BLaER1 treated with 17β-estradiol and CSF1 and Interleukin-3, amounts not matched to agents 10 nM and 100 nM (cell line): ENCODE measurements at regions not wholly inside any gene's neighbourhood (a gene's known extent, or its start where the extent isn't known, plus 50 kb on each side); places are given as distances from the start of the nearest gene placed in this dataset.

Source experiments
- H3K27ac ChIP-seq, 11 experiments: shearing (Covaris generic); formaldehyde crosslinking; 2 replicates each; pipeline ENCODE4 v1.8.1; 2022
- H3K27me3 ChIP-seq, 11 experiments: shearing (Covaris generic); formaldehyde crosslinking; 2 replicates each; pipeline ENCODE4 v1.8.1; 2022
- H3K36me3 ChIP-seq, 11 experiments: shearing (Covaris generic); formaldehyde crosslinking; 2 replicates each; pipeline ENCODE4 v1.8.1; 2022
- H3K4me1 ChIP-seq, 10 experiments: shearing (Covaris generic); formaldehyde crosslinking; 2 replicates each; pipeline ENCODE4 v1.8.1; 2022
- H3K4me2 ChIP-seq, 11 experiments: shearing (Covaris generic); formaldehyde crosslinking; 2 replicates each; pipeline ENCODE4 v1.8.1; 2022
- H3K4me3 ChIP-seq, 10 experiments: shearing (Covaris generic); formaldehyde crosslinking; 2 replicates each; pipeline ENCODE4 v1.8.1; 2022
- H3K9ac ChIP-seq, 11 experiments: shearing (Covaris generic); formaldehyde crosslinking; 2 replicates each; pipeline ENCODE4 v1.8.1; 2022
- H3K9me3 ChIP-seq, 11 experiments: shearing (Covaris generic); formaldehyde crosslinking; replicated peaks in 1 of 11; 2 replicates each; pipeline ENCODE4 v1.8.1; 2022
- H4K20me1 ChIP-seq, 11 experiments: shearing (Covaris generic); formaldehyde crosslinking; 2 replicates each; pipeline ENCODE4 v1.8.1; 2022
- Cebpa-rat ChIP-seq, 11 experiments: shearing (Covaris generic); IDR thresholded peaks; 2 replicates each; pipeline ENCODE4 v1.8.1; 2022

- peaks cover 0 to 31% (median 7%) of the 10 kb centered on the region in 10 experiments; a peak in 10 of 20 replicates for H3K4me1 ChIP-seq
- no peak for TF ChIP-seq Cebpa-rat (IDR thresholded peaks at IDR 0.05)
- peaks cover 0 to 3% (median 0%) of the 10 kb centered on the region in 11 experiments; a peak in 2 of 22 replicates for H3K9me3 ChIP-seq
- H3K27ac ChIP-seq = no peak overlapping the region; a peak in 1 of 22 replicates
- no peak overlapping the region for H3K9ac ChIP-seq
- no peaks in the 10 kb centered on the region for H3K36me3 ChIP-seq
- H3K4me3 ChIP-seq = no peak overlapping the region
- no peak overlapping the region for H3K4me2 ChIP-seq
- H4K20me1 ChIP-seq = no peaks in the 10 kb centered on the region
- no peaks in the 10 kb centered on the region for H3K27me3 ChIP-seq
Measured at GRCh38 chr3:171548917-171549316, 88.7 kb upstream of the TNIK start.

DNA sequence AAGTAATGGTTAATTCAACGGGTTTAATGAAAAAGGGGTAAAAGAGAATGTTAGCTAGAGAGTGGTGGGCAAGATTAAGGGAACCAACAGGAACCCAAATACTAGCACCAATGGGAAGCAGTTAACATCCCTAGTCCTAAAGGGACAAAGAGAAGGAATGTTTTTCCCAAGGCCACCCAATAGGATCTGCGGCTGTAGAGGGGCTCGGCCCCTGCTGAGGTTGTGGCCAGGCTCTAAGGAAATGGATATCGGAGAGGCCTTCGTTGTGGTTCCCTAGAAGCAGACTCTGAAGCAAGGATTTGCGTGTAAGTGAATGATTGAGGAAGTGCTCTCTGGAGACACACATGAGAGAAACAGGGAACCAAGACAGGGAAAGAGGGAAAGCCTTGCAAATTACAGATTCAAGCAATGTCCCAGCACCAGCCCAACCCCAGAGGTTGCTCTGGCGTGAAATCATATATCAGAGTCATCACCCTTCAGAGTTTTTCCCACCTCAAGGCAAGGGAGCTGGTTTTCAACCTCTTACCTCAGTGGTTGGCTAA, 83.6 kb upstream of the TNIK start:
- Histone ChIP-seq H3K27me3 (no peaks in the 10 kb centered on the region), H3K36me3 (no peaks in the 10 kb centered on the region), H3K4me3 (no peak overlapping the region), H3K27ac (no peak overlapping the region), H4K20me1 (no peaks in the 10 kb centered on the region), H3K9me3 (no peaks in the 10 kb centered on the region), H3K9ac (no peak overlapping the region), H3K4me2 (peak overlapping the region in 2 of 11 experiments; percentile 34 to 66; a peak in 4 of 22 replicates), H3K4me1 (peaks cover 0 to 11% (median 0%) of the 10 kb centered on the region in 10 experiments; a peak in 4 of 20 replicates)
- TF ChIP-seq Cebpa-rat (IDR thresholded peaks at IDR 0.05) = no peak

- peaks cover 0 to 11% (median 0%) of the 10 kb centered on the region in 10 experiments; a peak in 4 of 20 replicates for H3K4me1 ChIP-seq
- H3K27me3 ChIP-seq = no peaks in the 10 kb centered on the region
- no peak overlapping the region for H3K27ac ChIP-seq
- no peak overlapping the region for H3K4me2 ChIP-seq
- no peak for TF ChIP-seq Cebpa-rat (IDR thresholded peaks at IDR 0.05)
- H3K9me3 ChIP-seq = no peaks in the 10 kb centered on the region
- H3K36me3 ChIP-seq = no peaks in the 10 kb centered on the region
- H3K4me3 ChIP-seq = no peak overlapping the region
- no peak overlapping the region for H3K9ac ChIP-seq
- no peaks in the 10 kb centered on the region for H4K20me1 ChIP-seq
Measured at GRCh38 chr3:171542976-171543375, 82.8 kb upstream of the TNIK start.

DNA sequence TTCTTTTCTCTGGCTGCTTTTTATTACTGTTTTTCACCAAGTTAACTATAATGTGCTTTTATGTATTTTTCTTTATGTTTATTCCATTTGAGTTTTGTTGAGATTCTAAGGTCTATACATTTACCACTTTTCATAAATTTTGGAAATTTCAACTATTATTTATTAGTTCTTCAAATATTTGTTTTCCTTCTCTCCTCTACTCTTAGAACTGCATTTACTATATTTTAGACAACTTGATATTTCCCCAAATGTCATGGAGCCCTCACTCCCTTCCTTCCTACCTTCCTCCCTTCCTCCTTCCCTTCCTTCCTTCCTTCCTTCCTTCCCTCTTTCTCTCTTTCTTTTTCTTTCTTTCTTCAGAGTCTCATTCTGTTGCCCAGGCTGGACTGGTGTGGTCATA, 81.4 kb upstream of the TNIK start:
- H4K20me1 ChIP-seq = no peaks in the 10 kb centered on the region
- no peak for TF ChIP-seq Cebpa-rat (IDR thresholded peaks at IDR 0.05)
- H3K9me3 ChIP-seq = no peaks in the 10 kb centered on the region
- H3K27me3 ChIP-seq = no peaks in the 10 kb centered on the region
- H3K4me2 ChIP-seq = no peak overlapping the region
- peaks cover 0 to 11% (median 0%) of the 10 kb centered on the region in 10 experiments; a peak in 4 of 20 replicates for H3K4me1 ChIP-seq
- H3K4me3 ChIP-seq = no peak overlapping the region
- no peak overlapping the region for H3K9ac ChIP-seq
- no peak overlapping the region for H3K27ac ChIP-seq
- H3K36me3 ChIP-seq = no peaks in the 10 kb centered on the region

GRCh38 chr3:171541181-171541580, 81.0 kb upstream of the TNIK start:
- Histone ChIP-seq H3K9me3 (no peaks in the 10 kb centered on the region), H3K27ac (no peak overlapping the region), H3K4me2 (no peak overlapping the region), H3K36me3 (no peaks in the 10 kb centered on the region), H4K20me1 (no peaks in the 10 kb centered on the region), H3K9ac (no peak overlapping the region), H3K4me3 (no peak overlapping the region), H3K27me3 (no peaks in the 10 kb centered on the region), H3K4me1 (peaks cover 0 to 11% (median 0%) of the 10 kb centered on the region in 10 experiments; a peak in 4 of 20 replicates)
- no peak for TF ChIP-seq Cebpa-rat (IDR thresholded peaks at IDR 0.05)

- Histone ChIP-seq H4K20me1 (no peaks in the 10 kb centered on the region), H3K27ac (no peak overlapping the region), H3K27me3 (no peaks in the 10 kb centered on the region), H3K36me3 (no peaks in the 10 kb centered on the region), H3K9me3 (no peaks in the 10 kb centered on the region), H3K4me1 (no peaks in the 10 kb centered on the region), H3K4me3 (no peak overlapping the region), H3K9ac (no peak overlapping the region), H3K4me2 (no peak overlapping the region)
- no peak for TF ChIP-seq Cebpa-rat (IDR thresholded peaks at IDR 0.05)
Measured at GRCh38 chr3:171535799-171536198, 75.6 kb upstream of the TNIK start.

- Histone ChIP-seq H3K9ac (no peak overlapping the region), H4K20me1 (no peaks in the 10 kb centered on the region), H3K4me1 (no peaks in the 10 kb centered on the region), H3K27ac (no peak overlapping the region), H3K4me2 (no peak overlapping the region), H3K9me3 (no peaks in the 10 kb centered on the region), H3K4me3 (no peak overlapping the region), H3K36me3 (no peaks in the 10 kb centered on the region), H3K27me3 (no peaks in the 10 kb centered on the region)
- TF ChIP-seq Cebpa-rat (IDR thresholded peaks at IDR 0.05) = no peak
Measured at GRCh38 chr3:171535133-171535532, 74.9 kb upstream of the TNIK start.

- Histone ChIP-seq H3K4me3 (no peak overlapping the region), H3K9ac (no peak overlapping the region), H3K27me3 (no peaks in the 10 kb centered on the region), H3K9me3 (no peaks in the 10 kb centered on the region), H4K20me1 (no peaks in the 10 kb centered on the region), H3K4me1 (no peaks in the 10 kb centered on the region), H3K4me2 (no peak overlapping the region), H3K27ac (no peak overlapping the region), H3K36me3 (no peaks in the 10 kb centered on the region)
- no peak for TF ChIP-seq Cebpa-rat (IDR thresholded peaks at IDR 0.05)
Measured at GRCh38 chr3:171533702-171534101, 73.5 kb upstream of the TNIK start.

DNA sequence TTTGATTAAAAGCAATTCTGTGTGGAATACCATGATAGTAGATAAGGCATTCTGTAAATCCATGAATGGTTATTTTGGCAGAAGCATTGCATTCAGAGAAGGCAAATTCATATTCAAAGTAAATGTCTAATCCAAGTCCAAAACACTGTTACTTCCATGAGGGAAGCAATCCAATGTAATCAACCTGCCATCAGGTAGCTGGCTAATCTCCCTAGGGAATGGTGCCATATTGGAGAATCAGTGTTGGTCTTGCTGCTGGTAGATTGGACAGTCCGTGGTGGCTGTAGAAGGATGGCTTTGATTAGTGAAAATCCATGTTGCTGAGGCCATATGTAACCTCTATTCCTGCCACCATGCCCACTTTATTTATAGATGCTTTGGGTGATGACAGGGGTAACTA, 72.1 kb upstream of the TNIK start:
- no peak for TF ChIP-seq Cebpa-rat (IDR thresholded peaks at IDR 0.05)
- Histone ChIP-seq H3K9ac (no peak overlapping the region), H3K27ac (no peak overlapping the region), H3K4me1 (no peaks in the 10 kb centered on the region), H3K9me3 (no peaks in the 10 kb centered on the region), H3K36me3 (no peaks in the 10 kb centered on the region), H3K27me3 (no peaks in the 10 kb centered on the region), H3K4me3 (no peak overlapping the region), H3K4me2 (no peak overlapping the region), H4K20me1 (no peaks in the 10 kb centered on the region)

- Histone ChIP-seq H4K20me1 (no peaks in the 10 kb centered on the region), H3K27me3 (no peaks in the 10 kb centered on the region), H3K4me1 (no peaks in the 10 kb centered on the region), H3K4me2 (no peak overlapping the region), H3K4me3 (no peak overlapping the region), H3K36me3 (no peaks in the 10 kb centered on the region), H3K9ac (no peak overlapping the region), H3K9me3 (no peaks in the 10 kb centered on the region), H3K27ac (no peak overlapping the region)
- no peak for TF ChIP-seq Cebpa-rat (IDR thresholded peaks at IDR 0.05)
Measured at GRCh38 chr3:171531716-171532115, 71.5 kb upstream of the TNIK start.
